HG03280 (cell line): ENCODE measurements at regions not wholly inside any gene's neighbourhood (a gene's known extent, or its start where the extent isn't known, plus 50 kb on each side); places are given as distances from the start of the nearest gene placed in this dataset.
"Not testable (repeated sequence)": the region's sequence is repeated elsewhere in the genome, so short reads cannot be mapped to it uniquely, and the experiment has no call there.

Experiments
- ATAC-seq: cut with Tn5 transposase; IDR thresholded peaks from one replicate; pipeline ENCODE4 v1.9.1; 2021; ENCODE audit warnings: mild to moderate bottlenecking, moderate library complexity; ENCODE audit not compliant: unreplicated experiment

GRCh38 chr20:22690616-22691179, 106.3 kb upstream of the FOXA2 start:
- ATAC-seq = no peak

GRCh38 chr20:22691369-22692118, 107.2 kb upstream of the FOXA2 start:
- no peak for ATAC-seq

GRCh38 chr20:22692119-22692475, 107.7 kb upstream of the FOXA2 start:
- no peak for ATAC-seq

- not testable (repeated sequence) for ATAC-seq
Measured at GRCh38 chr20:22692620-22693019, 108.2 kb upstream of the FOXA2 start.

GRCh38 chr20:22696759-22697158, 112.4 kb upstream of the FOXA2 start:
- ATAC-seq = no peak

GRCh38 chr20:22698259-22698842, 114.0 kb upstream of the FOXA2 start:
- ATAC-seq = no peak

GRCh38 chr20:22699396-22699795, 115.0 kb upstream of the FOXA2 start:
- ATAC-seq = no peak

- ATAC-seq = no peak
Measured at GRCh38 chr20:22700367-22700766, 116.0 kb upstream of the FOXA2 start.

- ATAC-seq = no peak
Measured at GRCh38 chr20:22701679-22702308, 117.4 kb upstream of the FOXA2 start.

GRCh38 chr20:22703843-22704242, 119.5 kb upstream of the FOXA2 start:
- ATAC-seq = no peak

- no peak for ATAC-seq
Measured at GRCh38 chr20:22711971-22712755, 127.8 kb upstream of the FOXA2 start.

- ATAC-seq = no peak
Measured at GRCh38 chr20:22716821-22717351, 132.5 kb upstream of the FOXA2 start.

- ATAC-seq = no peak
Measured at GRCh38 chr20:22717466-22717865, 133.1 kb upstream of the FOXA2 start.

- no peak for ATAC-seq
Measured at GRCh38 chr20:22719167-22719591, 134.8 kb upstream of the FOXA2 start.

GRCh38 chr20:22720206-22720605, 135.8 kb upstream of the FOXA2 start:
- no peak for ATAC-seq

GRCh38 chr20:22722811-22723210, 138.4 kb upstream of the FOXA2 start:
- no peak for ATAC-seq

- ATAC-seq = no peak
Measured at GRCh38 chr20:22723659-22724058, 139.3 kb upstream of the FOXA2 start.

- no peak for ATAC-seq
Measured at GRCh38 chr20:22728146-22728745, 143.9 kb upstream of the FOXA2 start.

GRCh38 chr20:22729180-22729579, 144.8 kb upstream of the FOXA2 start:
- no peak for ATAC-seq

- ATAC-seq = no peak
Measured at GRCh38 chr20:22729616-22730236, 145.4 kb upstream of the FOXA2 start.
